ENCODE measurements at regions not wholly inside any gene's neighbourhood (a gene's known extent, or its start where the extent isn't known, plus 50 kb on each side); places are given as distances from the start of the nearest gene placed in this dataset.
A peak's percentile ranks its signal among the peaks of the same experiment; 100 is the strongest.

DNA sequence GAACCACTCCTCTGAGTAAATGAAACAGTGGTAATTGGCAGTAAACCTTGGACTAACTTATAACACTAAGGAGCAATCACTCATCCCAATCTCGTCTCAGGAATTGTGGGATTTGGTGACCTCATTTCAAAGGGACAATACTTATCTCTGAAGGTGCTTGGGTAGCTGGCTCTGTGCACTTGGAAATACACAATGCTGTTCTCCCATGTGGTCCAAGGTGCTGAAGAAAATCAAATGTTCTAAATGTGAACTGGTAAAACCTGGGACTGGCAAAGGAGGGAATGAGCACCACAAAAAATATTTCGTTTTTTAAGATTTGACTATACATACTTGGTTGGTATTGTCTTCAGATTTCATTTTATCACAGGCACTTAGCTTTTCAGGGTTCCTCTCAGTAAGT, 1193.0 kb downstream of the SORCS1 start:
- DNase-seq: no peak

DNA sequence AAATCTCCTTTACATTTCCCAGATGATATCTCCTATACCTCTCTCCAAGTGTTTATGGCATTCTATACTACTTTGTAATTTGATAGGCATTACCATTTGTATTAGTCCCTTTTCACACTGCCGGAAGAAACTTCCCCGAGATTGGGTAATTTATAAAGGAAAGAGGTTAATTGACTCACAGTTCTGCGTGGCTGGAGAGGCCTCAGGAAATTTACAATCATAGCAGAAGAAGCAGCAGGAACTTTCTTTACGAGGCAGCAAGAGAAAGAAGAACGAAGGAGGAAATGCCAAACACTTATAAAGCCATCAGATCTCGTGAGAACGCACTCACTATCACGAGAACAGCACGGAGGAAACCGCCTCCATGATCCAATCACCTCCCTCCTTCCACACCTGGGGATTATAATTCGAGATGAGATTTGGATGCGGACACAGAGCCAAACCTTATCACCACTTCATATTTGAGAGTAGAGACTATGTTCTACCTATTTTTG, 1194.6 kb downstream of the SORCS1 start:
- no peak for DNase-seq

DNA sequence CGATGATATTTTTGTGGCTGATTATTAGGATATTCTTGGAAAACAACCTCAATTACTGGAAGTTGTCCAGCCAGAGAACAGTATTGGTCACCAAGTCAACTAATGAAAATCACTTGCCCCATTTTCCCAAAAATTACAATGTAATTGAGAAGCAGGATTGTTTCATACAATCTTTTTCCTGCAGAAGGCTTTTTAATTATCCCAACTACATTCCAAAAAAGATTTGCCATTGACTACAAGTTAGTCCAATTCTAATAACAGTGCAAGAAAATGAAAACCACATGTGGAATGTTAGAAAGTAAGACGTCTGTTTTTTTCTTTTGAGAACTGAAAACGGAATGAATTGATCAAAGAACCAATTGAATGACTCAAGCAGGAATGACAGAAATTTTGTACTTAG, 1195.8 kb downstream of the SORCS1 start:
- peak; percentile 44 for DNase-seq

DNA sequence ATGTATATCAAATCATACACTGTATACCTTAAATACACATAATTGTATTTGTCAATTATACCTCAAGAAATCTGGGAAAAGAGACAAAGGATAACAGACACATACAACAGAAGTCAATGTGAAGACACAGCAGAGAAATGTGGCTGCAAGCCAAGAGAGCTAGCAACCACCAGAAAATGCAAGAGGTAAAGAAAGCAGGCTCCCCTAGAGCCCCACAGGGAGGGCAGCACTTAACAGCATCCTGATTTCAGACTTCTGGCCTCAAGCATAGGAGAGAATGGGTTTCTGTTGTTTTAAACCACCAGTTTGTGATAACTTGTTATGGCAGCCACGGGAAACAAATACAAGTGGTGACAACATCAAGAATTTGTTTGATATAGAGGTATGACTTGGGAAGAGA, 1197.2 kb downstream of the SORCS1 start:
- DNase-seq: no peak

DNA sequence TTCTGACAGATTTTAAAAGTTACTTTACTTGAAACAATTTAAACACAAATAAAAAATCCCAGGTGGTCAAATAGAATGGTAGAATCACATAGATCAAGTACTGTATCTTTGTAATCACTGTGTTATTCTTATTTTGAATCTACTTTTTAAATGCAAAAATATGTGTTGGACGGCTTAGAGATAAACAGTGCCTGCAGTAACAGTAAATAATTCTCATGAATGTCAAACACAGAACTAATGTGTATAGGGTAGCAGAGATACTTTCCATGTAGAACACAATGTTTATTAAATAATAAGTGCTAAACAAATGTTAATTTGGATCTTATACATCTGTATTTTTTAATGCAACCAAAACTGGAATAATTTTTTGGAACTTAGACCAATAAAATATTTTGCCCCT, 1199.4 kb downstream of the SORCS1 start:
- no peak for DNase-seq

DNA sequence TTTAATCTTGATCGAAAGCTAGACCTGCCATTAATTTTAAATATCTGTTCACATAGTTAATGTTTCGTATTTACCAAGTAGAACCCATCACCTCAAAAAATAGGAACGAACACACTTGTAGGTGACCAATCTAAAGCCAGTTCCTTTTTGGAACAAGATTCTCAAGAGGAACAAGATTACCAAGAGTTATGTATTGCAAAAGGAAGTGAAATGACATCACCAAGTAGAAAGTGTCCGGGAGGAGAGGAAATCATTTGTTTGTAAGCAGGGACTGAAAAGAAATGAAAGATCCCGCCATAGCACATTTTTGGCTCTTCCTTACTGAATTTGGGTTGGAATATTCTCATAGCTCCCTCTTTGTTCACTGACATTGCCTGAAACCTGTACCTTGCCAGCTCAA, 1200.5 kb downstream of the SORCS1 start:
- DNase-seq: no peak

DNA sequence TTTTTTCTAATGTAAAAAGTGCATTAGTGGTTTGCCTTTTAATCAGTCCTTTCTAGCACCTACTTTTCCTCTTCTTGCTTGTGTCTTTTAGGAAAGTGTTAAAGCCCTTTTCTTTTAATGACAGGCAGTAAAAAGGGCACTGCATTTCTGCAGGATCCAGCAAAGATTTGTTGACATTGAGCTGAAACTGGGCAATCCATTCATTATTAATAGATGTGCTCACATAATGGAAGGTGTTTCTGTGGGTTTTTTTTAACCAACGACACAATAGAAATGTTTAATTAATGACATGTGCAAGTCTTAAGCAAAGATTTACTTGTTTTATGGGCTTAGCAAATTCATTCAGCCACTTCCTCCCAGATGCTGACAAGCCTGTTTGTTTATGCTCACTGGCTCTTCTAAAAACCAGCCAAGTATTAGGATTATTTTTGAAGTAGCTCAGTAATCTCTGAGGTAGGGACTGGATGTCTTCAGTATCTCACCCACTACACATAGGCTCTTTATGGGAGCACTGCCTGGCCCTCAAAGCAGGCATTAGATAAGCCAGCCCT, 1201.1 kb downstream of the SORCS1 start:
- no peak for DNase-seq

DNA sequence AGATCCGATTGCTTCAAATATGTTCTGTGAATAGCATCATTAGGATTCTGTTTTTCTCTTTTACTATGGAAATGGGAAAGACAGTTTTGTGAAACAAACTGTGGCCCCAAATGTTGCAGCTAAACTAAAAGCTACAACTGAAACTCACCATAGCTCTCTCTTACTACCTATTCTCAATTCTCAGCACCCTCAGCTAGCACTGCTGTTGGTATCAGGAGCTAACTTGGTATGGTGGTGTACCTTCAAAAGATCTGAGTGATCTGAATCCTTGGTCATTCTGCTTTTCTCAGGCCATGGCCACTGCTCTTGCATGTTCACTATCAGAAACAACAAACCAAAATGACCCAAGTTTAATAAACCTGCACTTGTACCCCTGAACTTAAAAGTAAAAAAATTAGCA, 1208.0 kb downstream of the SORCS1 start:
- no peak for DNase-seq

DNA sequence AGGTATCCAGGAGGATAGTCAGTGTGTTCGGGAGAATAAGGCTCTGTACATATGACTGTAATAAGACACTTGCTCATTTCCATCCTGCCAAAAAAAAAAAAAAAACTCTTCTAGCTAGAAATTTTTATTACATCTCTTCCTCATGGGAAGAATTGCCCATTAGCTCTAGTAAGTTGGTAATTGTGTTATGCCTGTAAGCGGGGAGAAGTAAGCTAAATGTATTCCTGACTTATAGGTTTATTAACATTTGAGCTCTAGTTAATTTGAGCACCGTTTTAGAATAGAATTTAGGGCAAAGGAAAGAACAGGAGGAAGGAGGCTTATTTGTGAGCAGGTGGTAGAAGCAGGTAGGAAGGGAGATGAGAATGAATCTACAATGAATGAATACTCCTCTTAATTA, 1210.6 kb downstream of the SORCS1 start:
- DNase-seq: no peak

DNA sequence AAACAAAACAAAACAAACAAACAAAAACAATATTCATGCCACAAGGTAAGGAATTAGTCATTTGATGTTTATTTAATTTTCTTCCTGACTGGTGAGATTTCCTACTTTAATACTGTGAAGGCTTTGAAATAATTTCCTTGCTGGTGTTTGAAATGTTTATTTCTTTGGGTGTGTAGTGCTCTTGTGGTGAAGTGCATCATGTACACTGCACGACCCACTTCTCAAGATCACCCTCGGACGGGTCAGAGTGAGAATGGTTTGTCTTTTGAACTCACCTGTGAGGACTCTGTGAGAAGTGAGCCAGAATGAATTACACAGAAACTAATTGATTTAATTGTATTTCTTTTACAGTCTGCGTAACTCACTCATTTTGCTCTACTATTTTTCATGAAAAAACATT, 1211.5 kb downstream of the SORCS1 start:
- no peak for DNase-seq

DNA sequence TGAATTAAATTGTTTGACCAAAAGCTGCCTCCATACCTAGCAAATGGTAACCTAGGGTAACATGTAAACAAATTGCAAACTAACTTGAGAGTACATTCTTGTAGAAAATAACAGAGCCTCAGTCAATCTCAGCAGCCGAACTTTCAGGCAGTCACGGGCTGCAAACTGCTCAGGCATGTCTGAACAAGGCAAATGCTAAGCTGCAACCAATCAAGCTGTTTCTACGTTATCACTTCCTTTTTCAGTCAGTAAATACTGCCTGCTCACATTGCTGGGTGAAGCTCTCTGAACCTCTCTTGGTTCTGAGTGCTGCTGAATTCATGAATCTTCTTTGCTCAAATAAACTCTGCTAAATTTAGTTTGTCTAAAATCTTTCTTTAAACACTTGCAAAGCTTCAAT, 1212.4 kb downstream of the SORCS1 start:
- peak; percentile 42 for DNase-seq

DNA sequence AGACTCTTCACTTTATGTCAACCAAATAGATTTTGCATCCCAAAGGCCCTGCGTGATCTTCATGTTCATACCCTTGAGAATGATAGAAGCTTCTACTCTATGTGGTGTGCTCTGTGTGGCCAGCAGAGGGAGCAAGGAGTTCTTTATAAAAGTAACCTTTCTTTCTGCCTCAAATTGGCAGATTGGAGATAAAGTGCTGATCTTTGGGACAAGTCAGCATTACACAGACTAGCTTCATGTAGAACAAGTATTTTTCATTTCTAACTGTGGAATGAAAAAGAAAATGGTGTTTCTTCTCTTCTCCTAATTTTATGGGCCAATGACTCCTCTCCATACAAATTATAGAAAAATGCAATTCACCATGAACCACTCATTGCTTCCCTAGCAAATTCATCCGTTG, 1214.1 kb downstream of the SORCS1 start:
- peak; percentile 55 for DNase-seq

DNA sequence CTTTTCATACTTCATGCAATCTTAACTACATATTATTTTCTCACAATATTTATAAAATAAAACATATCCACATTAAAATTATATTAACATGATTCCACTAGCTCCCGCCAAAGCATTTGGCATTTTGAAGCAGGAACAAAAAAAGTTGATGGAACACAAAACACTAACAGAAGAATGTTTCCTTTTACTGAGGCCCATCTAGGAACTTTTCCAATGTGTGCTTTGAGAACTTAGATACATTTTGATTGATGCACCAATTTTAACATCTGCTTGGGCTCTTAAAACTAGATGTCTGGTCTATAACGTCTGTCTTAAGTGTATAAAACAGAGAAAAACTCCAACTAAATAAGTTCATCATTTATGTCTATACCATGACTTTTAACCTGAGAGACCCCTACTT, 1214.8 kb downstream of the SORCS1 start:
- DNase-seq: no peak

DNA sequence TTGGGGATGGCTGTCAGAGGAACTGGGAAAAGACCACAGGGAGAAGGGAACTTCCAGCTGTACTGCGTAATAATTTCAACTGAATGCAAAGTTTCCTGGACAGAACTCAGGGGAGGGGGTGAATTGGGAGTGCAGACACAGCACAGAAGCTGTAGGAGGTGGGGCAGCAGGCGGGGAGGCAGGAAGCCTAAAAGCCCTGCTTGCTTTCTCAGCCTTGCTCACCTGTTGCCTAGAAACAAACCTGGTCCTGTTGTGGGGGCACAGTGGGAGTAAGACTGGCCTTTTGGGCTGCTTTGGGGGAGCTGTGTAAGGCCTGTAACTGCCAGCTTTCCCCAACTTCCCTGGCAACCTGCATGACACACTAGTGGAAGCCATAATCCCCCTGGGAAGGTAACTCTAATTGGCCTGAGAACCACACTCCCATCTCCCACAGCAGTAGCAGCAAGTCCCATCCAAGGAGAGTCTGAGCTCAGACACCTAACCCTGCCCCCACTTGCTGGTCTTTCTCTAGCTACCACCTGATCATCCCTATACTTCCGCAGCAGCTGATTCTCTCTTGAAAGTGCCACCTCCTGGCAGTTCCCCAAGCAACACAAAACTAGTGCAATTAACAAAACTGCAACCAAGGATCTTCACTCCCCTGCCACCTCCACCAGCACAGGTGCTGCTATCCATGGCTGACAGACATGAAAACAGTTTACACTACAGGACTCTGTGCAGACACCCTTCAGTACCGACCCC, 1239.3 kb downstream of the SORCS1 start:
- no peak for DNase-seq

DNA sequence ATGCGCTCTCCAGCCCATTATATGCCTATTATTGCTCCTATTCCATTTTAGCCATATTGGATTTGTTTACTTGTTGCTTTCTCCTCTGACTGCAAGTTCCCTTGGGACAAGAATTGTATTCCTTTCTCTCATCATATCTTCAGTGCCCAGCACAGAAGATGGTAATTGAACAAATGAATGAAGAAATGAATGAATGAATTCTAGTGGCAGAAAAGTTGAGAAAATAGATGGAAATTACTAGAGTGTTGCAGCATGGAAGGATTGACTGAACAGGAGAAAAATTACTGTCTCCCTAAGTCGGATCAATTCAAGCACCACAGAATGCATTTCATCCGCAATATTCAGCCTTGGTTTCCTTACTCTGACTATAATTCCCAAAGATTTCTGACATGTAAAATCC, 1243.2 kb downstream of the SORCS1 start:
- DNase-seq: no peak

DNA sequence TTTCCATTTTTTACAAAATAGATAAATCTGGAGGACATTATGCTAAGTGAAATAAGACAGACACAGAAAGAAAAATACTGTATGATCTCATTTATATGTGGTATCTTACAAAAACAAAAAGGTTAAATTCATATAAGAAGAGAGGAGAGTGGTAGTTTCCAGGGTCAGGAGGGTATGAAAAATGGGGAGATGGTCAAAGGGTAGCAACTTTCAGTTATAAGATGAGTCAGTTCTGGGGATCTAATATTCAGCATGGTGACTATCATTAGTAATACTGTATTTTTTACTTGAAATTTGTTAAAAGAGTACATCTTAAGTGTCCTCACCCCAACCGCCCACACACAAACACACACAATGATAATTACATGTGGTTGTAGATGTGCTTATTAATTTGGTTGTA, 1250.1 kb downstream of the SORCS1 start:
- no peak for DNase-seq

DNA sequence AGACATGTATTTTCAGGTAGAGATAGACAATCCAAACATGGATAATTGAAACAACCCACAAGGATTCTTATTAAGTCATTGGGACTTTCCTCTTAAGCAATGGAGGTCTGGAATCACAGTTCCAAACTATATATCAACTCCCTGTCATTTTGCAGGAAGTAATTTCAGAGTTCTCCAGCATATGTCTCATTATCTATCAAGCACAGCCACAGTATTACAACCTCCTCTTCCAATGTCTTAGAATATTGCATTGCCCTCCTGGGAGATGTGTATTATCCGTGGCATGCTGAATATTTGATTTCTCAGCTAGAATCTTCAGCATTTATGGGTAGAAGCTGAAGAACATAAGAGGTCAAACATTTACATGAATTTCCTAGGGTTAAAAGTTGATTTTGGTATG, 1255.8 kb downstream of the SORCS1 start:
- no peak for DNase-seq

DNA sequence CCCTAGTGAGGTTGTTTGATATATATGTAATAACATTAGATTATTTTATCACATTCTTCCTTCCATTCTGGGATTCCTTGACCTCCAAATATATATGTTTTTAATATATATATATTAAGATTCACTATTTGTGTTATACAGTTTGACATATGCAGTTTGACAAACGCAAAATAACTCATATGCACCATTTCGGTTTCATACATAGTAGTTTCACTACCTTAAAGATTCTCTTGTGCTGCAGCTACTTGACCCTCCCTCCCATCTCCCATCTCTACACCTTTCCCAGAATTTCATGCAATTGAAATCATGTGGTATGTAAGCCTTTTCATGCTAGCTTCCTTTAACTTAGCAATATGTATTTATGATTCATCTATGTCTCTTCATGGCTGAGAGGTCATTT, 1244.4 kb downstream of the SORCS3 start:
- no peak for DNase-seq

DNA sequence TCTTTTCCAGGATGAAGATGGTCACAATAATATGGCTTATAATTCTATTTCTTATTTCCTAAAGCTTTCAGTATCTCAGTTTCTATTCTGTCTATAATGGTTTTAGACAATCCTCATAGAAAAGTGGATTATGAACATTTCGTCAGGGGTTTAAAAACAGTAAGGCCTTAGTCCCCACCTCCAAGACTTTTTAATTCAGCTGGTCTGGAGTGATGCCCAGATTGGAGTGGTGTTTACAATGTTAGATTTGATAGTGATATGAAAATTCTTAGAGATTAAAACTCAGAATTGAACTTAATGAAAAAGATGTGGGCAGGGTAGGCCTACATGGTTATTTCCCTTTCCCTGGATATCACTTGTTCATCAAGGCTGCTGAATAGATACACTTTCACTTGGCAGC, 1238.3 kb downstream of the SORCS3 start:
- DNase-seq: no peak

DNA sequence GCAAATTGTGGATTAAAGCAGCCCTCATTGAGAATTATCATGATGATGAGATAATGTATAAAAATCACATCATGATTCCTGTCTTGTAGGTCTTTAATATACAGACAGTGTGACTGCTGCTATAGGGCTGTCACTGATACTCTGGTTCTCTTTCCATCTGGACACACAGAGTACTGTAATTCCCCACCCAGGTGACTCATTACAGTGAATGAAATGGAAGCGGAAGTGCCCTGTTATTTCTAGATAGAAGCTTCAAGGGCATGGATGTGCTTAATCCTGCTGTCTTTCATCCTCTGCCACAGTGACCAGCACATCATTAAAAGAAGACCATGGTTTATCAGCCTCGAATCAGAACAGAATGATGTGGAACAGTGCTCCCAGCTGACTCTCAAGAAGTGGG, 1234.0 kb downstream of the SORCS3 start:
- DNase-seq: no peak

DNA sequence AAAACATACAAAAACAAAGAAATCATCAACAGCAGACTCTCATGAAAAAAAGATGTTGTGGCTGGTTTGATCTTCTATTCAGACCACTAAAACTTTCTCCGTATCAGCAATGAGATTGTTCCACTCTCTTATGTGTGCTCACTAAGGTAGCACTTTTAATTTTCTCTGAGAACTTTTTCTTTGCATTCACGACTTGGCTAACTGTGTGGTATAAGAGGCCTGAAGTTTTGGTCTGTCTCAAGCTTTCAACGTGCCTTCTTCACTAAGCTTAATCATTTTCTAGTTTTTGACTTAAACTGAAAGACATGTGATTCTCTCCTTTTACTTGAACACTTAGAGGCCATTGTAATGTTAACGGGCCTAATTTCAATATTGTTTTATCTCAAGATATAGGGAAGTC, 1231.6 kb downstream of the SORCS3 start:
- DNase-seq: no peak

DNA sequence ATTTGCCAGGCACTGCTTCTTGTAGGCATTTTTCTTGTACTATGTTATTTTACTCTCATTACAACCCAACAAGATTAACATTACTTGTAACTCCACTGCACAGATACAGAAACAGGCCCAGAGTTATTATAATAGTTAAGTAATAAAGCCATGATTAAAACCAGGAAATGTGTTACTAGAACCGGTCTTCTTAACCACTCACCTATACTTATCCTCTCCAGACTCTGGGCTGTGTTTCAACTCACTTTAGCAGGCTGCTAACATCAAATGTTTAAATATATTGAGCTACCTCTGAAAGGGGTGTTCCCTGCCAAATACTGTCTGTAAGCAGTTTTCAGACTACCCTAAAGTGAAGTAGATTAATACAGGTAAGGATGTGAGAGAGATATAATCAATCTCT, 1227.8 kb downstream of the SORCS3 start:
- no peak for DNase-seq

DNA sequence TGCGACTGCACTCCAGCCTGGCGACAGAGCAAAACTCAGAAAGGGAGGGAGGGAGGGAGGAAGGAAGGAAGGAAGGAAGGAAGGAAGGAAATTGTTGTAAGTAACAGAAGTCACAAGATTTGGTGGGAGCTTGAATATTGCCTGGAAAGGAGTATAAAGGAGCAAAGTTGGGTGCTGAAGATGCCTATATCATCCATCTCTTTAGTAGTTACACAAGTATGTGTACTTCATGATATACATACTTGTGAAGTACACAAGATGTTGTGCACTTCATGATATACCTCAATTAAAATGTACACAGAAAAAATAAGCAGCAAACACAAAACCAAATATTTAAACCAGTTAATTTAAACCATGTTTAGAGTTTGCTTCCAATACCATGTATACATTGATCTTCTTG, 1223.8 kb downstream of the SORCS3 start:
- DNase-seq: no peak

All from fibroblast of skin of abdomen (primary cell).